ENCODE measurements at regions not wholly inside any gene's neighbourhood (a gene's known extent, or its start where the extent isn't known, plus 50 kb on each side); places are given as distances from the start of the nearest gene placed in this dataset.
"Not testable (repeated sequence)": the region's sequence is repeated elsewhere in the genome, so short reads cannot be mapped to it uniquely, and the experiment has no call there.

- H3K27me3 Mint-ChIP-seq (ENCODE audit: low read depth), result no peaks in the 10 kb centered on the region
- TF ChIP-seq, protein P1, sequence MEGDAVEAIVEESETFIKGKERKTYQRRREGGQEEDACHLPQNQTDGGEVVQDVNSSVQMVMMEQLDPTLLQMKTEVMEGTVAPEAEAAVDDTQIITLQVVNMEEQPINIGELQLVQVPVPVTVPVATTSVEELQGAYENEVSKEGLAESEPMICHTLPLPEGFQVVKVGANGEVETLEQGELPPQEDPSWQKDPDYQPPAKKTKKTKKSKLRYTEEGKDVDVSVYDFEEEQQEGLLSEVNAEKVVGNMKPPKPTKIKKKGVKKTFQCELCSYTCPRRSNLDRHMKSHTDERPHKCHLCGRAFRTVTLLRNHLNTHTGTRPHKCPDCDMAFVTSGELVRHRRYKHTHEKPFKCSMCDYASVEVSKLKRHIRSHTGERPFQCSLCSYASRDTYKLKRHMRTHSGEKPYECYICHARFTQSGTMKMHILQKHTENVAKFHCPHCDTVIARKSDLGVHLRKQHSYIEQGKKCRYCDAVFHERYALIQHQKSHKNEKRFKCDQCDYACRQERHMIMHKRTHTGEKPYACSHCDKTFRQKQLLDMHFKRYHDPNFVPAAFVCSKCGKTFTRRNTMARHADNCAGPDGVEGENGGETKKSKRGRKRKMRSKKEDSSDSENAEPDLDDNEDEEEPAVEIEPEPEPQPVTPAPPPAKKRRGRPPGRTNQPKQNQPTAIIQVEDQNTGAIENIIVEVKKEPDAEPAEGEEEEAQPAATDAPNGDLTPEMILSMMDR (conservative IDR thresholded peaks at IDR 0.05), result no peak
- no peak for DNase-seq (ENCODE audit: low read depth, low spot score)
- no peak overlapping the region for H3K27ac Mint-ChIP-seq (ENCODE audit: unreplicated experiment)
- H3K4me1 Mint-ChIP-seq, result no peaks in the 10 kb centered on the region
- H3K9me3 Mint-ChIP-seq, result peaks cover 12% of the 10 kb centered on the region
- H3K36me3 Mint-ChIP-seq (ENCODE audit: low read depth), result no peaks in the 10 kb centered on the region
- H3K4me3 Mint-ChIP-seq, result no peak overlapping the region
Measured at GRCh38 chr4:79676705-79677104, 268.7 kb upstream of the GK2 start.

GRCh38 chr4:79674906-79675305 is 266.9 kb upstream of the GK2 start:
- not testable (repeated sequence) for H3K27me3 Mint-ChIP-seq (ENCODE audit: low read depth); H3K4me1 Mint-ChIP-seq; H3K36me3 Mint-ChIP-seq (ENCODE audit: low read depth); DNase-seq (ENCODE audit: low read depth, low spot score); H3K4me3 Mint-ChIP-seq; H3K27ac Mint-ChIP-seq (ENCODE audit: unreplicated experiment)
- H3K9me3 Mint-ChIP-seq, result peaks cover 22% of the 10 kb centered on the region

DNA sequence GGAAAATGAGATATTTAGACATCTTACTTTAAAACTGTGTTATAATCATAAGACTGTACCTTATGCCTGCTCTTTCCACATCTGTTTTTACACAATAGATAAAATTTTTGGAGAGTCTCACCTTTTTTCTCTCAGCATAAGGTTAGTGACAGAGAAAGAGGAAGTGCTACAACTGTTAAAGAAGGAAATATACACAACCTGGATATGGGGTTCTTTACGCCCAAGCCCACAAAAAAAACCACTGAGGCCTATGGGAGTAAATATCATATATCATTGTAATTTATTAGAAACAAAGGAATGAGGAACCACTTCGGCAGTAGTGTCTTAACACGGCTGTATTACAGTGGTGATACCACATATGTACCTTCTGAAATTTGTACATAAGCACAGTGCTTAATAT is 265.9 kb upstream of the GK2 start:
- H3K9me3 Mint-ChIP-seq, result peaks cover 26% of the 10 kb centered on the region
- TF ChIP-seq, protein P1 (conservative IDR thresholded peaks at IDR 0.05), result no peak
- no peak overlapping the region for H3K4me3 Mint-ChIP-seq
- H3K27me3 Mint-ChIP-seq (ENCODE audit: low read depth), result no peaks in the 10 kb centered on the region
- H3K36me3 Mint-ChIP-seq (ENCODE audit: low read depth), result peaks cover 3% of the 10 kb centered on the region
- no peak overlapping the region for H3K27ac Mint-ChIP-seq (ENCODE audit: unreplicated experiment)
- no peak for DNase-seq (ENCODE audit: low read depth, low spot score)
- H3K4me1 Mint-ChIP-seq, result no peaks in the 10 kb centered on the region

GRCh38 chr4:79673377-79673776 is 265.3 kb upstream of the GK2 start:
- peaks cover 28% of the 10 kb centered on the region for H3K9me3 Mint-ChIP-seq

GRCh38 chr4:79666875-79667274 is 258.8 kb upstream of the GK2 start:
- no peaks in the 10 kb centered on the region for H3K27me3 Mint-ChIP-seq (ENCODE audit: low read depth)
- no peak overlapping the region for H3K27ac Mint-ChIP-seq (ENCODE audit: unreplicated experiment)
- DNase-seq (ENCODE audit: low read depth, low spot score), result no peak
- TF ChIP-seq, protein P1 (conservative IDR thresholded peaks at IDR 0.05), result no peak
- H3K4me1 Mint-ChIP-seq, result no peaks in the 10 kb centered on the region
- H3K9me3 Mint-ChIP-seq, result peaks cover 16% of the 10 kb centered on the region
- no peak overlapping the region for H3K4me3 Mint-ChIP-seq
- H3K36me3 Mint-ChIP-seq (ENCODE audit: low read depth), result peaks cover 3% of the 10 kb centered on the region

More at GRCh38 chr4:79673377-79673776, 265.3 kb upstream of the GK2 start:
- Mint-ChIP-seq H3K4me3 (no peak overlapping the region), H3K4me1 (no peaks in the 10 kb centered on the region), H3K27me3 (ENCODE audit: low read depth) (no peaks in the 10 kb centered on the region), H3K27ac (ENCODE audit: unreplicated experiment) (no peak overlapping the region), H3K36me3 (ENCODE audit: low read depth) (peaks cover 3% of the 10 kb centered on the region)
- TF ChIP-seq, protein P1 (conservative IDR thresholded peaks at IDR 0.05), result no peak
- no peak for DNase-seq (ENCODE audit: low read depth, low spot score)

- no peaks in the 10 kb centered on the region for H3K4me1 Mint-ChIP-seq
- H3K27ac Mint-ChIP-seq (ENCODE audit: unreplicated experiment), result no peak overlapping the region
- H3K9me3 Mint-ChIP-seq, result peaks cover 13% of the 10 kb centered on the region
- peaks cover 3% of the 10 kb centered on the region for H3K36me3 Mint-ChIP-seq (ENCODE audit: low read depth)
- H3K4me3 Mint-ChIP-seq, result no peak overlapping the region
- TF ChIP-seq, protein P1 (conservative IDR thresholded peaks at IDR 0.05), result no peak
- H3K27me3 Mint-ChIP-seq (ENCODE audit: low read depth), result no peaks in the 10 kb centered on the region
- no peak for DNase-seq (ENCODE audit: low read depth, low spot score)
Measured at GRCh38 chr4:79666112-79666511, 258.1 kb upstream of the GK2 start.
